Tibial artery (tissue), 4 donors: ENCODE measurements at regions not wholly inside any gene's neighbourhood (a gene's known extent, or its start where the extent isn't known, plus 50 kb on each side); places are given as distances from the start of the nearest gene placed in this dataset.

Source experiments
- DNase-seq, 2 donors: peaks; one replicate each; pipeline ENCODE4 v3.0.0-alpha.2; 2019
- H3K27ac ChIP-seq, 2 donors: fragments of 200-600 bp; sonication (generic) in 1 of 2; 1 replicate in 1 of 2; 2 replicates in 1 of 2; pipeline ENCODE4 v1.5.1; 2018 to 2019; ENCODE audit warnings: mild to moderate bottlenecking in 1 of 2
- H3K27me3 ChIP-seq, 2 donors: fragments of 200-600 bp; sonication (generic) in 1 of 2; one replicate each; pipeline versions ENCODE4 v1.5.1 to v1.6.0; 2016 to 2019
- H3K36me3 ChIP-seq, 3 donors: fragments of 200-600 bp; sonication (generic) in 2 of 3; one replicate each; pipeline ENCODE4 v1.5.1; 2016 to 2019; ENCODE audit warnings: mild to moderate bottlenecking in 2 of 3
- H3K4me1 ChIP-seq, 4 donors: fragments of 200-600 bp; sonication (generic) in 2 of 4; 1 replicate in 3 of 4; 2 replicates in 1 of 4; pipeline ENCODE4 v1.5.1; 2016 to 2019
- H3K4me3 ChIP-seq, 2 donors: fragments of 200-600 bp; sonication (generic) in 1 of 2; 1 replicate in 1 of 2; 2 replicates in 1 of 2; pipeline ENCODE4 v1.5.1; 2018 to 2019; ENCODE audit warnings: mild to moderate bottlenecking in 2 of 2
- H3K9me3 ChIP-seq, 3 donors: fragments of 200-600 bp; sonication (generic) in 1 of 3; one replicate each; pipeline ENCODE4 v1.5.1; 2016 to 2019
- intact Hi-C: fragments of 100-400 bp; cut with DNase I; formaldehyde crosslinking; loops from one replicate; pipeline ENCODE4 v1.15.0; 2023; ENCODE audit warnings: low total_unique reads
- TF ChIP-seq, protein P1 (sequence below), 2 experiments: fragments of 200-600 bp in 1 of 2; fragments of 450-650 bp in 1 of 2; IDR thresholded peaks; one replicate each; pipeline ENCODE4 v1.5.1; 2017 to 2019; ENCODE audit warnings: antibody characterized with exemption in 2 of 2, mild to moderate bottlenecking in 1 of 2, moderate library complexity in 1 of 2

DNA sequence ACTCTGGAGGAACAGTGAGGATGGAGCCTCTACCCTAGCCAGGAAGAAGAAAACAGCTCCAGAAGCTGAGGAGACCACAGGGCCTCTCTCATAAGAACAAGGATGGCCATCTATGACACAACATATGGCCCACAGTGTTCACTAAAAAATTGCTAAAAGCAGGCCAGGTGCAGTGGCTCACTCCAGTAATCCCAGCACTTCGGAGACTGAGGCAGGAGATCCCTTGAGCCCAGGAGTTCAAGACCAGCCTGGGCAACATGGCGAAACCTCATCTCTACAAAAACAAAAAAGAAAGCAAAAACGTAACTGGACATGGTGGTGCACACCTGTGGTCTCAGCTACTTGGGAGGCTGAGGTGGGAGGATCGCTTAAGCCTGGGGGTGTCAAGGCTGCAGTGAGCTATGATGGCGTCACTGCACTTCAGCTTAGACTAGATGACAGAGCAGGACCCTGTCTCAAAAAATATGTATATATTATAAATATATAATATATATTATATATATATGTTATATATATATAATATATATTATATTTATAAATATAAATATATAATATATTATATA, 103.1 kb downstream of the TOMM20 start:
- peak in 1 of 2 donors; percentile 21 for DNase-seq
- Histone ChIP-seq H3K36me3 (no peaks in the 10 kb centered on the region), H3K27ac (no peak overlapping the region)

DNA sequence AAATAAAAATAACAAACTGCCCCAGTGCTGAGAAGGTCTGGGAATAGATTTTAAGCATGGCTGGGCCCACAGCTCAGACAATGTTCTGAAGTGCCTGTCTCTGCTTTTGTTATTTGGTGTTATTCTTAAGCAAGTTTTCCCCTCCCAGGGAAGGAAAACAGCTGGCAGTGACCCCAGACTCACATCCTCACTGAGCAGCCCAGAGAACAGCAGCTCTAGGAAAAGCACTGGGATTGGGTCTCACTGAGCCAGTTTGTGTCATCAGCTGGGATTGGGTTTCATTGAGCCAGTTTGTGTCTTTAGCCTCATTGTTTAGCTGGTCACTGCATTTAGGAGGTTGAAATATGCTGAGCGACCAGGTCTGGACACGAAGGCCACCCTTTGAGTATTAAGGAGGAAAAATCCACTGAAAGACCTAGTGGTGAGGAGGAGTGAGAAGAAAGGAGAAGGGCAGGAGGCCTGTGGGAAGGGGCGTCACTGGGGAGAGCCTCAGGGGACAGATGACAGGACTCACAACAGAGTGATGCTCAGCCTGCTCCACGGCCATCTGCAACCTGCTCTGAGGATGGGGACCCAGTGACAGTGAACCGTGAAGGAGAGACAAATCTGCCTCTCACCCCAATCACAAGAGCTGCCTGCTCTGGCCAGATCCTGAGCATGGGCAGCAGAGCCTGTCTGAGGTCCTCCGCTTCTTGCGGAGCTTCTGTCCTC, 103.8 kb downstream of the TOMM20 start:
- TF ChIP-seq, protein P1, sequence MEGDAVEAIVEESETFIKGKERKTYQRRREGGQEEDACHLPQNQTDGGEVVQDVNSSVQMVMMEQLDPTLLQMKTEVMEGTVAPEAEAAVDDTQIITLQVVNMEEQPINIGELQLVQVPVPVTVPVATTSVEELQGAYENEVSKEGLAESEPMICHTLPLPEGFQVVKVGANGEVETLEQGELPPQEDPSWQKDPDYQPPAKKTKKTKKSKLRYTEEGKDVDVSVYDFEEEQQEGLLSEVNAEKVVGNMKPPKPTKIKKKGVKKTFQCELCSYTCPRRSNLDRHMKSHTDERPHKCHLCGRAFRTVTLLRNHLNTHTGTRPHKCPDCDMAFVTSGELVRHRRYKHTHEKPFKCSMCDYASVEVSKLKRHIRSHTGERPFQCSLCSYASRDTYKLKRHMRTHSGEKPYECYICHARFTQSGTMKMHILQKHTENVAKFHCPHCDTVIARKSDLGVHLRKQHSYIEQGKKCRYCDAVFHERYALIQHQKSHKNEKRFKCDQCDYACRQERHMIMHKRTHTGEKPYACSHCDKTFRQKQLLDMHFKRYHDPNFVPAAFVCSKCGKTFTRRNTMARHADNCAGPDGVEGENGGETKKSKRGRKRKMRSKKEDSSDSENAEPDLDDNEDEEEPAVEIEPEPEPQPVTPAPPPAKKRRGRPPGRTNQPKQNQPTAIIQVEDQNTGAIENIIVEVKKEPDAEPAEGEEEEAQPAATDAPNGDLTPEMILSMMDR (IDR thresholded peaks at IDR 0.05) = no peak
- DNase-seq = peak in 1 of 2 donors; percentile 41
- intact Hi-C loops = no loop called here
- H3K4me1 ChIP-seq = peaks cover 0 to 8% (median 4%) of the 10 kb centered on the region in 4 donors
- no peaks in the 10 kb centered on the region for H3K9me3 ChIP-seq
- H3K27me3 ChIP-seq = no peaks in the 10 kb centered on the region
- H3K4me3 ChIP-seq = no peak overlapping the region
- H3K36me3 ChIP-seq = no peaks in the 10 kb centered on the region
- H3K27ac ChIP-seq = no peak overlapping the region

More for the DNA sequence above, 103.1 kb downstream of the TOMM20 start:
- no peaks in the 10 kb centered on the region for H3K9me3 ChIP-seq
- no peaks in the 10 kb centered on the region for H3K27me3 ChIP-seq
- TF ChIP-seq, protein P1 (IDR thresholded peaks at IDR 0.05) = no peak
- intact Hi-C loops = no loop called here
- peaks cover 0 to 8% (median 4%) of the 10 kb centered on the region in 4 donors for H3K4me1 ChIP-seq
- no peak overlapping the region for H3K4me3 ChIP-seq

GRCh38 chr1:235023711-235024439, 104.8 kb downstream of the TOMM20 start:
- peaks cover 0 to 8% (median 4%) of the 10 kb centered on the region in 4 donors for H3K4me1 ChIP-seq
- peak in 1 of 2 donors; percentile 15 for DNase-seq
- intact Hi-C loops = no loop called here
- no peak overlapping the region for H3K4me3 ChIP-seq
- H3K9me3 ChIP-seq = no peaks in the 10 kb centered on the region
- H3K36me3 ChIP-seq = no peaks in the 10 kb centered on the region
- H3K27ac ChIP-seq = no peak overlapping the region
- TF ChIP-seq, protein P1 (IDR thresholded peaks at IDR 0.05) = no peak
- no peaks in the 10 kb centered on the region for H3K27me3 ChIP-seq

- Histone ChIP-seq H3K4me3 (no peak overlapping the region), H3K27ac (no peak overlapping the region), H3K9me3 (peaks cover 0 to 6% (median 0%) of the 10 kb centered on the region in 3 donors), H3K27me3 (no peaks in the 10 kb centered on the region), H3K36me3 (no peaks in the 10 kb centered on the region), H3K4me1 (peaks cover 0 to 9% (median 4%) of the 10 kb centered on the region in 4 donors)
- TF ChIP-seq, protein P1 (IDR thresholded peaks at IDR 0.05) = no peak
- intact Hi-C loops = no loop called here
- DNase-seq = peak in 1 of 2 donors; percentile 56
Measured at GRCh38 chr1:235022981-235023710, 105.5 kb downstream of the TOMM20 start.

GRCh38 chr1:235022341-235022980, 106.2 kb downstream of the TOMM20 start:
- DNase-seq = peak in 1 of 2 donors; percentile 23
- Histone ChIP-seq H3K27ac (no peak overlapping the region), H3K4me3 (no peak overlapping the region), H3K27me3 (no peaks in the 10 kb centered on the region), H3K9me3 (peaks cover 0 to 6% (median 0%) of the 10 kb centered on the region in 3 donors), H3K36me3 (no peaks in the 10 kb centered on the region), H3K4me1 (peaks cover 0 to 10% (median 4%) of the 10 kb centered on the region in 4 donors)
- TF ChIP-seq, protein P1 (IDR thresholded peaks at IDR 0.05) = no peak
- intact Hi-C loops = no loop called here
